Endothelial cell of umbilical vein (primary cell): ENCODE measurements at regions not wholly inside any gene's neighbourhood (a gene's known extent, or its start where the extent isn't known, plus 50 kb on each side); places are given as distances from the start of the nearest gene placed in this dataset.
A peak's percentile ranks its signal among the peaks of the same experiment; 100 is the strongest.

Experiments
- CTCF ChIP-seq, 2 donors: IDR thresholded peaks; 1 replicate in 1 of 2; 2 replicates in 1 of 2; pipeline ENCODE4 v1.5.1; 2011; ENCODE audit warnings: low read length in 2 of 2, mild to moderate bottlenecking in 2 of 2, moderate library complexity in 2 of 2, control low read depth in 1 of 2, inconsistent platforms in 1 of 2, low read depth in 1 of 2; ENCODE audit not compliant: insufficient read depth in 1 of 2; ENCODE audit errors: extremely low read depth in 1 of 2
- POLR2AphosphoS5 ChIP-seq: IDR thresholded peaks from 2 replicates; pipeline ENCODE4 v1.6.1; 2012; ENCODE audit warnings: low read depth, mild to moderate bottlenecking, control low read depth, low read length, moderate library complexity; ENCODE audit not compliant: insufficient read depth

GRCh38 chr20:24160563-24161281, 172.1 kb upstream of the GGTLC1 start:
- TF ChIP-seq CTCF (IDR thresholded peaks at IDR 0.05; ENCODE audit: extremely low read depth in 1 of 2, insufficient read depth in 1 of 2, low read depth in 1 of 2, low read length in 2 of 2) (peak; percentile 72 to 86), POLR2AphosphoS5 (no peak)
